ENCODE measurements at regions not wholly inside any gene's neighbourhood (a gene's known extent, or its start where the extent isn't known, plus 50 kb on each side); places are given as distances from the start of the nearest gene placed in this dataset.

DNA sequence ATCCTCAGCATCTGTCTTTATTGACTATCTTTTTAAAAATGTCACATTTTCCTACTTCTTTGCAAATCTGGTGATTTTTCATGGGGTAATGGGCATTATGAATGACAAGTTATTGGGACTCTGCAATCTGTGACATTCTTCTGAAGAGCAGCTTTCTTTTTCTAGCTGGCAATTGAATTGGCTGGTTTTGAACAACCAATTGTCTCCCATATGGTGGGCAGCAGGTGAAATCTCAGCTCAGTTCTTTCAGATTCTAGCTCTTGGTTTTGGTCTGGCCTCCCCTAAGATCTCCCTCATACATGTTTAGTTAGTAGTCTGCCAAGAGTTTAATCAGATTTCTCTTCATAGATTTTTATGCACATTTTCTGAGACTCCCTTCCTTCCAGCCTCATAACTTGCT lies 107.9 kb upstream of the EPB41L3 start:
- TF ChIP-seq, protein P1, sequence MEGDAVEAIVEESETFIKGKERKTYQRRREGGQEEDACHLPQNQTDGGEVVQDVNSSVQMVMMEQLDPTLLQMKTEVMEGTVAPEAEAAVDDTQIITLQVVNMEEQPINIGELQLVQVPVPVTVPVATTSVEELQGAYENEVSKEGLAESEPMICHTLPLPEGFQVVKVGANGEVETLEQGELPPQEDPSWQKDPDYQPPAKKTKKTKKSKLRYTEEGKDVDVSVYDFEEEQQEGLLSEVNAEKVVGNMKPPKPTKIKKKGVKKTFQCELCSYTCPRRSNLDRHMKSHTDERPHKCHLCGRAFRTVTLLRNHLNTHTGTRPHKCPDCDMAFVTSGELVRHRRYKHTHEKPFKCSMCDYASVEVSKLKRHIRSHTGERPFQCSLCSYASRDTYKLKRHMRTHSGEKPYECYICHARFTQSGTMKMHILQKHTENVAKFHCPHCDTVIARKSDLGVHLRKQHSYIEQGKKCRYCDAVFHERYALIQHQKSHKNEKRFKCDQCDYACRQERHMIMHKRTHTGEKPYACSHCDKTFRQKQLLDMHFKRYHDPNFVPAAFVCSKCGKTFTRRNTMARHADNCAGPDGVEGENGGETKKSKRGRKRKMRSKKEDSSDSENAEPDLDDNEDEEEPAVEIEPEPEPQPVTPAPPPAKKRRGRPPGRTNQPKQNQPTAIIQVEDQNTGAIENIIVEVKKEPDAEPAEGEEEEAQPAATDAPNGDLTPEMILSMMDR (IDR thresholded peaks at IDR 0.05; ENCODE audit: low read depth, low read length): no peak
- Histone ChIP-seq H3K27me3 (no peaks in the 10 kb centered on the region), H3K4me1 (no peaks in the 10 kb centered on the region), H3K9me3 (no peaks in the 10 kb centered on the region), H3K4me3 (ENCODE audit: low read depth, low read length) (no peak overlapping the region), H3K36me3 (no peaks in the 10 kb centered on the region)
- DNase-seq: no peak

DNA sequence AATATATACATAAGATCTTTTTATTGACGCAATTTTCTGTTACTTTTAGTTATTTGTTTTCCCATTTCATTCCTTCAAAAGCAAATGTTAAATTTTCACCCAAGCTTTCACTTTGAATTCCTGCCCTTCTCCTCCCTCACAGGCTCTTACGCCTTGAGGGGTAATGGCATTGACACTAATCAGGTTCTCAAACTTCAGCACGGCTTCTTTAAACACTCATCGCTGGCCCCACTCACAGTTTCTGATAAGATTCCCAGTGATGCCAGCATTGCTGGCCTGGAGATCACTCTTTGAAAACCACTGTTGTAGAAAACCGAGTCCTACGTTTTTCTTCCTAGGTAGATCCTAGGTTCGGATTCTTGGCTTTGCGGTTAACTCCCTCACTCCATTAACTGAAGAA lies 105.6 kb upstream of the EPB41L3 start:
- TF ChIP-seq, protein P1 (IDR thresholded peaks at IDR 0.05; ENCODE audit: low read depth, low read length): no peak
- no peaks in the 10 kb centered on the region for H3K36me3 ChIP-seq
- H3K4me3 ChIP-seq (ENCODE audit: low read depth, low read length): no peak overlapping the region
- no peak for DNase-seq
- H3K27me3 ChIP-seq: no peaks in the 10 kb centered on the region
- no peaks in the 10 kb centered on the region for H3K9me3 ChIP-seq
- H3K4me1 ChIP-seq: no peaks in the 10 kb centered on the region

DNA sequence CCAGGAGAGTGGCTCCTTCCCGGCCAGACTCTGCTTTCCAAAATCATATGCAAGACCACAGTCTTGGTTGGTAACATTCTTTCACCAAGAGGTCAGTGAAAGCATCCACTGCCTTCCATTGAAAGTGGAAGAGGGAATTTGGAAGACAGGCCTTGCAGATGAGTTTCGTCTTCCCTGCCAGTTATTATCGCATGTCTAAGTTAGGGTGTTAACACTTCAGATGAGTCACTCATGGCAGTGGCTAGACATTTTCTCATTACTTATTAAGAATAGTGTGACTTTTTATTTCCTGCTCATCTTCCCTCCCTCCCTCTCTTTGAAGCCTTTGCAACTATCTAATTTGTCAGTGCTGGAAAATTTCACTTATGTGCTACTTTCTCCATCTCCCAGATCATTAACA lies 102.9 kb upstream of the EPB41L3 start:
- DNase-seq: no peak
- no peaks in the 10 kb centered on the region for H3K4me1 ChIP-seq
- no peaks in the 10 kb centered on the region for H3K9me3 ChIP-seq
- TF ChIP-seq, protein P1 (IDR thresholded peaks at IDR 0.05; ENCODE audit: low read depth, low read length): no peak
- no peaks in the 10 kb centered on the region for H3K27me3 ChIP-seq
- no peaks in the 10 kb centered on the region for H3K36me3 ChIP-seq
- H3K4me3 ChIP-seq (ENCODE audit: low read depth, low read length): no peak overlapping the region

DNA sequence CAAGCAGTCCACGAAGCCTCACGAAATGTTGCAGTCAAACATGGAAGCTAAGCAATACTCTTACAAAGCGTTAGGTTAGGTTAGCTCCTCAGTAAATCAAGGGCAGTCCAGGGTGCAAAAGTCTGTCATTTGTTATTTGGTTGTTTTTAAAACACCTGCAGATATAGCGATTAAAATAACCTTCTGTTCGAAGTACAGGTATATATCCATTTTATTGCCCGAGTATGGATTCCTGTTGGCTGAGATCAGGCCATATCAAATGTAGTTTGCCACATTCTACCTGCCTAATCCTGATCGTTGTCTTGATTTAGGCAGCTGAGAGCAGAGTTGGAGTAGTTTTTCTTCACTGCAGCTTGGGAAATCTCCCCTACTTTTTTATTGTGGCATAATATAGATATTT lies 99.5 kb upstream of the EPB41L3 start:
- Histone ChIP-seq H3K36me3 (no peaks in the 10 kb centered on the region), H3K4me1 (no peaks in the 10 kb centered on the region), H3K27me3 (no peaks in the 10 kb centered on the region), H3K9me3 (no peaks in the 10 kb centered on the region), H3K4me3 (ENCODE audit: low read depth, low read length) (no peak overlapping the region)
- TF ChIP-seq, protein P1 (IDR thresholded peaks at IDR 0.05; ENCODE audit: low read depth, low read length): no peak
- no peak for DNase-seq

DNA sequence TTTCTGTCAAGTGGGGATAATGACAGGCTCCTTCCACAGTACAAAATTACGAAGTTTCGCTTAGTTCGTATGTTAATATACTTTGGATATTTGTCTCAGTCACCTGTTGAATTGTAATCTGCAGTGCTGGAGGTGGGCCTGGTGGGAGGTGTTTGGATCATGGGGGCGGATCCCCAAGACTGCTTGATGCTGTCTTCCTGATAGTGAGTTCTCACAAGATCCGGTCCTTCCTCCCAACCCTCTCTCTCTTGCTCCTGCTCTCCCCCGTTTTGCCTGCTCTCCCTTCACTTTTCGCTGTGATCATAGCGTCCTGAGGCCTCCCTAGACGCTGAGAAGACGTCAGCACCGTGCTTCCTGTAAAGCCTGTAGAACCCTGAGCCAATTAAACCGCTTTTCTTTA lies 97.1 kb upstream of the EPB41L3 start:
- H3K4me1 ChIP-seq: no peaks in the 10 kb centered on the region
- no peak for DNase-seq
- no peak overlapping the region for H3K4me3 ChIP-seq (ENCODE audit: low read depth, low read length)
- no peaks in the 10 kb centered on the region for H3K9me3 ChIP-seq
- H3K36me3 ChIP-seq: no peaks in the 10 kb centered on the region
- TF ChIP-seq, protein P1 (IDR thresholded peaks at IDR 0.05; ENCODE audit: low read depth, low read length): no peak
- H3K27me3 ChIP-seq: no peaks in the 10 kb centered on the region

DNA sequence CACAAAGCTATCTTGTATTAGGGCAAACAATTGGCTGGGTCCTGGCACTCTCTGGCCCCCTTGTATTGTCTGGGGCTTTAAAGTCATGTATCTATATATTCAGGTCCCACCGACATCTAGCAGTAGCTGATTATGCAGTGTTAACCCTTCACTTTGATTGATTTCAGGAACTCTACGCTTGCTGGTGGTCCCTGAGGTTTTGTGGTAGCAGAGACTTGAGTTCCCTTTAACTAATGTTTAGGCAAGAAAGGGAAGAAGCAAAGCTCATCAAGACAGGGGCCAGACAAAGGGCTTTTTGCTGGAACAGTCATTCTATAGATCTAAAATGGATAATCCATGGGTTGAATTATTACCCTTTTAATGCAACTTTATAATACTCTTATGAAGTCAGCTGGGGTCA lies 95.3 kb upstream of the EPB41L3 start:
- Histone ChIP-seq H3K4me3 (ENCODE audit: low read depth, low read length) (no peak overlapping the region), H3K9me3 (no peaks in the 10 kb centered on the region), H3K36me3 (no peaks in the 10 kb centered on the region), H3K27me3 (no peaks in the 10 kb centered on the region), H3K4me1 (no peaks in the 10 kb centered on the region)
- TF ChIP-seq, protein P1 (IDR thresholded peaks at IDR 0.05; ENCODE audit: low read depth, low read length): no peak
- no peak for DNase-seq

Data from BE2C (cell line).